Activated T-cell treated with anti-CD3 and anti-CD28 coated beads, Interleukin-2, amount 50 U/mL, for 24 hours (primary cell): ENCODE measurements at regions not wholly inside any gene's neighbourhood (a gene's known extent, or its start where the extent isn't known, plus 50 kb on each side); places are given as distances from the start of the nearest gene placed in this dataset.
"Not testable (repeated sequence)": the region's sequence is repeated elsewhere in the genome, so short reads cannot be mapped to it uniquely, and the experiment has no call there.

Experiments used
- DNase-seq: peaks from one replicate; pipeline ENCODE4 v3.0.0-alpha.2; 2020
- H3K27ac Mint-ChIP-seq: 2 replicates; pipeline ENCODE4 v1.8.0; 2020; ENCODE audit warnings: mild to moderate bottlenecking, mixed read lengths
- H3K27me3 Mint-ChIP-seq: 2 replicates; pipeline ENCODE4 v1.8.0; 2020; ENCODE audit warnings: mixed read lengths
- H3K36me3 Mint-ChIP-seq: 2 replicates; pipeline ENCODE4 v1.8.0; 2020; ENCODE audit warnings: low read depth, mixed read lengths
- H3K4me1 Mint-ChIP-seq: 2 replicates; pipeline ENCODE4 v1.8.0; 2020; ENCODE audit warnings: low read depth, mixed read lengths
- H3K4me3 Mint-ChIP-seq: 2 replicates; pipeline ENCODE4 v1.8.0; 2020; ENCODE audit warnings: mild to moderate bottlenecking, moderate library complexity, mixed read lengths
- H3K9me3 Mint-ChIP-seq: 2 replicates; pipeline ENCODE4 v1.8.0; 2020; ENCODE audit warnings: mixed read lengths

- not testable (repeated sequence) for DNase-seq, H3K4me3 Mint-ChIP-seq, H3K27me3 Mint-ChIP-seq, H3K4me1 Mint-ChIP-seq, H3K9me3 Mint-ChIP-seq, H3K27ac Mint-ChIP-seq
- H3K36me3 Mint-ChIP-seq, result peaks cover 77% of the 10 kb centered on the region
These were observed 112.7 kb upstream of the NUTM2F start for GRCh38 chr9:94441146-94441545.

GRCh38 chr9:94441796-94442195 lies 113.1 kb upstream of the PCAT7 start:
- H3K4me1 Mint-ChIP-seq, result peaks cover 7% of the 10 kb centered on the region
- H3K9me3 Mint-ChIP-seq, result no peaks in the 10 kb centered on the region
- DNase-seq, result no peak
- no peaks in the 10 kb centered on the region for H3K27me3 Mint-ChIP-seq
- peaks cover 82% of the 10 kb centered on the region for H3K36me3 Mint-ChIP-seq
- H3K4me3 Mint-ChIP-seq, result no peak overlapping the region
- H3K27ac Mint-ChIP-seq, result no peak overlapping the region

- no peaks in the 10 kb centered on the region for H3K27me3 Mint-ChIP-seq
- no peaks in the 10 kb centered on the region for H3K9me3 Mint-ChIP-seq
- peaks cover 93% of the 10 kb centered on the region for H3K36me3 Mint-ChIP-seq
- H3K4me3 Mint-ChIP-seq, result no peak overlapping the region
- no peak for DNase-seq
- H3K27ac Mint-ChIP-seq, result peak overlapping the region; percentile 53
- H3K4me1 Mint-ChIP-seq, result peaks cover 7% of the 10 kb centered on the region
These were observed 111.7 kb upstream of the PCAT7 start for GRCh38 chr9:94443032-94443722.

- Mint-ChIP-seq H3K4me1 (peaks cover 7% of the 10 kb centered on the region), H3K36me3 (peaks cover 93% of the 10 kb centered on the region), H3K27me3 (no peaks in the 10 kb centered on the region), H3K27ac (no peak overlapping the region), H3K4me3 (no peak overlapping the region), H3K9me3 (no peaks in the 10 kb centered on the region)
- DNase-seq, result no peak
These were observed 109.0 kb upstream of the PCAT7 start for GRCh38 chr9:94445863-94446262.

- no peak overlapping the region for H3K27ac Mint-ChIP-seq
- no peak overlapping the region for H3K4me3 Mint-ChIP-seq
- no peaks in the 10 kb centered on the region for H3K27me3 Mint-ChIP-seq
- H3K36me3 Mint-ChIP-seq, result peaks cover 85% of the 10 kb centered on the region
- DNase-seq, result no peak
- no peaks in the 10 kb centered on the region for H3K9me3 Mint-ChIP-seq
- H3K4me1 Mint-ChIP-seq, result no peaks in the 10 kb centered on the region
These were observed 105.4 kb upstream of the PCAT7 start for GRCh38 chr9:94449486-94449885.

GRCh38 chr9:94464790-94465189 lies 90.1 kb upstream of the PCAT7 start:
- Mint-ChIP-seq H3K4me3 (no peak overlapping the region), H3K27ac (no peak overlapping the region), H3K4me1 (no peaks in the 10 kb centered on the region), H3K9me3 (peaks cover 43% of the 10 kb centered on the region), H3K36me3 (peaks cover 37% of the 10 kb centered on the region), H3K27me3 (no peaks in the 10 kb centered on the region)
- no peak for DNase-seq

- not testable (repeated sequence) for H3K36me3 Mint-ChIP-seq, H3K4me3 Mint-ChIP-seq, DNase-seq, H3K4me1 Mint-ChIP-seq, H3K27ac Mint-ChIP-seq
- H3K27me3 Mint-ChIP-seq, result peaks cover 26% of the 10 kb centered on the region
- peaks cover 17% of the 10 kb centered on the region for H3K9me3 Mint-ChIP-seq
These were observed 82.8 kb upstream of the PCAT7 start for GRCh38 chr9:94472063-94472462.

GRCh38 chr9:94472806-94473360 lies 82.0 kb upstream of the PCAT7 start:
- peaks cover 14% of the 10 kb centered on the region for H3K9me3 Mint-ChIP-seq
- no peaks in the 10 kb centered on the region for H3K36me3 Mint-ChIP-seq
- no peak overlapping the region for H3K27ac Mint-ChIP-seq
- DNase-seq, result no peak
- H3K4me3 Mint-ChIP-seq, result no peak overlapping the region
- H3K4me1 Mint-ChIP-seq, result no peaks in the 10 kb centered on the region
- H3K27me3 Mint-ChIP-seq, result peaks cover 26% of the 10 kb centered on the region

GRCh38 chr9:94478755-94479730 lies 75.8 kb upstream of the PCAT7 start:
- DNase-seq, result no peak
- H3K27ac Mint-ChIP-seq, result no peak overlapping the region
- H3K4me3 Mint-ChIP-seq, result no peak overlapping the region
- no peaks in the 10 kb centered on the region for H3K9me3 Mint-ChIP-seq
- H3K27me3 Mint-ChIP-seq, result peaks cover 17% of the 10 kb centered on the region
- H3K36me3 Mint-ChIP-seq, result no peaks in the 10 kb centered on the region
- no peaks in the 10 kb centered on the region for H3K4me1 Mint-ChIP-seq

- Mint-ChIP-seq H3K4me3 (no peak overlapping the region), H3K27me3 (peaks cover 12% of the 10 kb centered on the region), H3K36me3 (no peaks in the 10 kb centered on the region), H3K27ac (no peak overlapping the region), H3K4me1 (no peaks in the 10 kb centered on the region), H3K9me3 (no peaks in the 10 kb centered on the region)
- no peak for DNase-seq
These were observed 75.1 kb upstream of the PCAT7 start for GRCh38 chr9:94479757-94480156.

GRCh38 chr9:94480205-94480604 lies 74.7 kb upstream of the PCAT7 start:
- no peak overlapping the region for H3K4me3 Mint-ChIP-seq
- DNase-seq, result no peak
- no peaks in the 10 kb centered on the region for H3K9me3 Mint-ChIP-seq
- H3K4me1 Mint-ChIP-seq, result no peaks in the 10 kb centered on the region
- H3K27me3 Mint-ChIP-seq, result peaks cover 9% of the 10 kb centered on the region
- no peaks in the 10 kb centered on the region for H3K36me3 Mint-ChIP-seq
- no peak overlapping the region for H3K27ac Mint-ChIP-seq

- no peaks in the 10 kb centered on the region for H3K4me1 Mint-ChIP-seq
- H3K4me3 Mint-ChIP-seq, result no peak overlapping the region
- H3K36me3 Mint-ChIP-seq, result no peaks in the 10 kb centered on the region
- no peak for DNase-seq
- no peak overlapping the region for H3K27ac Mint-ChIP-seq
- H3K9me3 Mint-ChIP-seq, result no peaks in the 10 kb centered on the region
- H3K27me3 Mint-ChIP-seq, result no peaks in the 10 kb centered on the region
These were observed 72.8 kb upstream of the PCAT7 start for GRCh38 chr9:94482110-94482509.

GRCh38 chr9:94490465-94490864 lies 64.4 kb upstream of the PCAT7 start:
- H3K27ac Mint-ChIP-seq, result no peak overlapping the region
- H3K4me1 Mint-ChIP-seq, result no peaks in the 10 kb centered on the region
- peaks cover 20% of the 10 kb centered on the region for H3K27me3 Mint-ChIP-seq
- H3K4me3 Mint-ChIP-seq, result no peak overlapping the region
- no peaks in the 10 kb centered on the region for H3K36me3 Mint-ChIP-seq
- H3K9me3 Mint-ChIP-seq, result no peaks in the 10 kb centered on the region
- no peak for DNase-seq

GRCh38 chr9:94492125-94492524 lies 62.8 kb upstream of the PCAT7 start:
- H3K27ac Mint-ChIP-seq, H3K4me3 Mint-ChIP-seq, H3K4me1 Mint-ChIP-seq, DNase-seq, H3K9me3 Mint-ChIP-seq, H3K36me3 Mint-ChIP-seq: not testable (repeated sequence)
- peaks cover 20% of the 10 kb centered on the region for H3K27me3 Mint-ChIP-seq
